SK-N-SH (cell line): ENCODE measurements at regions not wholly inside any gene's neighbourhood (a gene's known extent, or its start where the extent isn't known, plus 50 kb on each side); places are given as distances from the start of the nearest gene placed in this dataset.

Source experiments
- FOXM1 ChIP-seq: IDR thresholded peaks from 2 replicates; pipeline ENCODE4 v1.4.0; 2012; ENCODE audit warnings: low read depth, mild to moderate bottlenecking
- GABPA ChIP-seq: IDR thresholded peaks from 2 replicates; pipeline ENCODE4 v1.4.0; 2012; ENCODE audit warnings: low read depth, mild to moderate bottlenecking
- JUND ChIP-seq: IDR thresholded peaks from 2 replicates; pipeline ENCODE4 v1.4.0; 2012
- MXI1 ChIP-seq: IDR thresholded peaks from 2 replicates; pipeline ENCODE4 v1.6.1; 2012; ENCODE audit warnings: mild to moderate bottlenecking, low read depth, low read length, improper control_type of control experiment
- POLR2AphosphoS5 ChIP-seq: IDR thresholded peaks from 2 replicates; pipeline ENCODE4 v1.6.1; 2012; ENCODE audit warnings: low read depth, low read length
- RAD21 ChIP-seq: IDR thresholded peaks from 2 replicates; pipeline ENCODE4 v1.6.1; 2012; ENCODE audit warnings: mild to moderate bottlenecking, low read length
- SIN3A ChIP-seq: IDR thresholded peaks from 2 replicates; pipeline ENCODE4 v1.6.1; 2012; ENCODE audit warnings: low read depth, mild to moderate bottlenecking, low read length, moderate library complexity, borderline replicate concordance
- YY1 ChIP-seq: IDR thresholded peaks from 2 replicates; pipeline ENCODE4 v1.4.0; 2012; ENCODE audit warnings: low read depth, mild to moderate bottlenecking
- TF ChIP-seq, protein P1 (sequence below): IDR thresholded peaks from 2 replicates; pipeline ENCODE4 v1.4.0; 2012; ENCODE audit warnings: low read depth, borderline replicate concordance
- TF ChIP-seq, protein P2 (sequence below): fragments of 200-600 bp; sonication (generic); IDR thresholded peaks from 2 replicates; pipeline ENCODE4 v1.6.1; 2017; ENCODE audit warnings: antibody characterized with exemption, mild to moderate bottlenecking, moderate library complexity
- TF ChIP-seq, protein P3 (sequence below): IDR thresholded peaks from 2 replicates; pipeline ENCODE4 v1.6.1; 2012; ENCODE audit warnings: mild to moderate bottlenecking, low read depth, low read length, moderate library complexity
- TF ChIP-seq, protein P4 (sequence below): fragments of 150-350 bp; IDR thresholded peaks from 2 replicates; pipeline ENCODE4 v1.6.1; 2017; ENCODE audit warnings: antibody characterized with exemption, low read length, low read depth, borderline replicate concordance
- TF ChIP-seq, protein P5 (sequence below): IDR thresholded peaks from 2 replicates; pipeline ENCODE4 v1.4.0; 2012; ENCODE audit warnings: low read depth

DNA sequence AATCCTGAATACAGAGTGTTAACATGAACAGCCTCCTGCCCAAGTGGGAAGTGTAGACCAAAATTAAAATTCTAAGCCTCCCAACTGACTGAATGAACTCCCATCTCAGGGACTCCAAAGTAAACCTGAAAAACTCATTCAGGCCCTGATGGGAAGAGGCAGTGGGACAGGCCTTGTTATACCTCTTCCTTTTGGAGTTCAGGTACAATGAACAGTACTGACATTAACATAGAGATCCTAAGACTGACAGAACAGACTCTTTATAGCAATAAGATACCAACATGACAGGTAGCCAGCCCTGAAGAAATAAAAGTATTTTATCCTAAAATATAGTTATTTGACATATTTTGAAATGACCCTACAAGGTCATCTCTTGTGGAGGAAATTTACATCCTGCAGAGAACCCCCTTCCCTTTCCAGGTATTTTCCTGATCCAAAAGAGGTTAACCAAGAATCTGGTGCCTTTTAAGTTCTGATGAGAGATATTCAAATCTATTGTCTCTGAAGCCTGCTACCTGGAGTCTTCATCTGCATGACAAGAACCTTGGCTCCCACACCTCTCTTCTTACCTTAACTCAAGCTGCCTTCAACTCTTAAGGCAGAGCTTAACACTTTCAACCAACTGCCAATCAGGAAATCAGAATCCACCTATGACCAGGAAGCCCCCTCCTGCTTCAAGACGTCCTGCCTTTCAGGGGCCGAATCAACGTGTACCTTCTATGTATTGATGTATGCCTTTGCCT is 103.3 kb upstream of the PFKP start:
- TF ChIP-seq, protein P1, sequence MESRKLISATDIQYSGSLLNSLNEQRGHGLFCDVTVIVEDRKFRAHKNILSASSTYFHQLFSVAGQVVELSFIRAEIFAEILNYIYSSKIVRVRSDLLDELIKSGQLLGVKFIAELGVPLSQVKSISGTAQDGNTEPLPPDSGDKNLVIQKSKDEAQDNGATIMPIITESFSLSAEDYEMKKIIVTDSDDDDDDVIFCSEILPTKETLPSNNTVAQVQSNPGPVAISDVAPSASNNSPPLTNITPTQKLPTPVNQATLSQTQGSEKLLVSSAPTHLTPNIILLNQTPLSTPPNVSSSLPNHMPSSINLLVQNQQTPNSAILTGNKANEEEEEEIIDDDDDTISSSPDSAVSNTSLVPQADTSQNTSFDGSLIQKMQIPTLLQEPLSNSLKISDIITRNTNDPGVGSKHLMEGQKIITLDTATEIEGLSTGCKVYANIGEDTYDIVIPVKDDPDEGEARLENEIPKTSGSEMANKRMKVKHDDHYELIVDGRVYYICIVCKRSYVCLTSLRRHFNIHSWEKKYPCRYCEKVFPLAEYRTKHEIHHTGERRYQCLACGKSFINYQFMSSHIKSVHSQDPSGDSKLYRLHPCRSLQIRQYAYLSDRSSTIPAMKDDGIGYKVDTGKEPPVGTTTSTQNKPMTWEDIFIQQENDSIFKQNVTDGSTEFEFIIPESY = no peak
- TF ChIP-seq, protein P2, sequence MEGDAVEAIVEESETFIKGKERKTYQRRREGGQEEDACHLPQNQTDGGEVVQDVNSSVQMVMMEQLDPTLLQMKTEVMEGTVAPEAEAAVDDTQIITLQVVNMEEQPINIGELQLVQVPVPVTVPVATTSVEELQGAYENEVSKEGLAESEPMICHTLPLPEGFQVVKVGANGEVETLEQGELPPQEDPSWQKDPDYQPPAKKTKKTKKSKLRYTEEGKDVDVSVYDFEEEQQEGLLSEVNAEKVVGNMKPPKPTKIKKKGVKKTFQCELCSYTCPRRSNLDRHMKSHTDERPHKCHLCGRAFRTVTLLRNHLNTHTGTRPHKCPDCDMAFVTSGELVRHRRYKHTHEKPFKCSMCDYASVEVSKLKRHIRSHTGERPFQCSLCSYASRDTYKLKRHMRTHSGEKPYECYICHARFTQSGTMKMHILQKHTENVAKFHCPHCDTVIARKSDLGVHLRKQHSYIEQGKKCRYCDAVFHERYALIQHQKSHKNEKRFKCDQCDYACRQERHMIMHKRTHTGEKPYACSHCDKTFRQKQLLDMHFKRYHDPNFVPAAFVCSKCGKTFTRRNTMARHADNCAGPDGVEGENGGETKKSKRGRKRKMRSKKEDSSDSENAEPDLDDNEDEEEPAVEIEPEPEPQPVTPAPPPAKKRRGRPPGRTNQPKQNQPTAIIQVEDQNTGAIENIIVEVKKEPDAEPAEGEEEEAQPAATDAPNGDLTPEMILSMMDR = no peak
- TF ChIP-seq, protein P3, sequence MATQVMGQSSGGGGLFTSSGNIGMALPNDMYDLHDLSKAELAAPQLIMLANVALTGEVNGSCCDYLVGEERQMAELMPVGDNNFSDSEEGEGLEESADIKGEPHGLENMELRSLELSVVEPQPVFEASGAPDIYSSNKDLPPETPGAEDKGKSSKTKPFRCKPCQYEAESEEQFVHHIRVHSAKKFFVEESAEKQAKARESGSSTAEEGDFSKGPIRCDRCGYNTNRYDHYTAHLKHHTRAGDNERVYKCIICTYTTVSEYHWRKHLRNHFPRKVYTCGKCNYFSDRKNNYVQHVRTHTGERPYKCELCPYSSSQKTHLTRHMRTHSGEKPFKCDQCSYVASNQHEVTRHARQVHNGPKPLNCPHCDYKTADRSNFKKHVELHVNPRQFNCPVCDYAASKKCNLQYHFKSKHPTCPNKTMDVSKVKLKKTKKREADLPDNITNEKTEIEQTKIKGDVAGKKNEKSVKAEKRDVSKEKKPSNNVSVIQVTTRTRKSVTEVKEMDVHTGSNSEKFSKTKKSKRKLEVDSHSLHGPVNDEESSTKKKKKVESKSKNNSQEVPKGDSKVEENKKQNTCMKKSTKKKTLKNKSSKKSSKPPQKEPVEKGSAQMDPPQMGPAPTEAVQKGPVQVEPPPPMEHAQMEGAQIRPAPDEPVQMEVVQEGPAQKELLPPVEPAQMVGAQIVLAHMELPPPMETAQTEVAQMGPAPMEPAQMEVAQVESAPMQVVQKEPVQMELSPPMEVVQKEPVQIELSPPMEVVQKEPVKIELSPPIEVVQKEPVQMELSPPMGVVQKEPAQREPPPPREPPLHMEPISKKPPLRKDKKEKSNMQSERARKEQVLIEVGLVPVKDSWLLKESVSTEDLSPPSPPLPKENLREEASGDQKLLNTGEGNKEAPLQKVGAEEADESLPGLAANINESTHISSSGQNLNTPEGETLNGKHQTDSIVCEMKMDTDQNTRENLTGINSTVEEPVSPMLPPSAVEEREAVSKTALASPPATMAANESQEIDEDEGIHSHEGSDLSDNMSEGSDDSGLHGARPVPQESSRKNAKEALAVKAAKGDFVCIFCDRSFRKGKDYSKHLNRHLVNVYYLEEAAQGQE = no peak
- TF ChIP-seq RAD21 (no peak), YY1 (no peak), GABPA (no peak), MXI1 (no peak), FOXM1 (no peak), SIN3A (no peak), POLR2AphosphoS5 (no peak), JUND (no peak)
- TF ChIP-seq, protein P4, sequence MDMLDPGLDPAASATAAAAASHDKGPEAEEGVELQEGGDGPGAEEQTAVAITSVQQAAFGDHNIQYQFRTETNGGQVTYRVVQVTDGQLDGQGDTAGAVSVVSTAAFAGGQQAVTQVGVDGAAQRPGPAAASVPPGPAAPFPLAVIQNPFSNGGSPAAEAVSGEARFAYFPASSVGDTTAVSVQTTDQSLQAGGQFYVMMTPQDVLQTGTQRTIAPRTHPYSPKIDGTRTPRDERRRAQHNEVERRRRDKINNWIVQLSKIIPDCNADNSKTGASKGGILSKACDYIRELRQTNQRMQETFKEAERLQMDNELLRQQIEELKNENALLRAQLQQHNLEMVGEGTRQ = no peak
- TF ChIP-seq, protein P5, sequence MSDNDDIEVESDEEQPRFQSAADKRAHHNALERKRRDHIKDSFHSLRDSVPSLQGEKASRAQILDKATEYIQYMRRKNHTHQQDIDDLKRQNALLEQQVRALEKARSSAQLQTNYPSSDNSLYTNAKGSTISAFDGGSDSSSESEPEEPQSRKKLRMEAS = no peak
